IMR-90 (cell line): ENCODE measurements at regions not wholly inside any gene's neighbourhood (a gene's known extent, or its start where the extent isn't known, plus 50 kb on each side); places are given as distances from the start of the nearest gene placed in this dataset.

Experiments used
- ATAC-seq: fragments of 200-7000 bp; cut with Tn5 transposase; 2 replicates; pipeline ENCODE4 v1.9.1; 2020; ENCODE audit warnings: low read depth, mild to moderate bottlenecking, moderate library complexity
- BruUV-seq: library from RNA; stranded (reverse); fragments of 400-500 nt; replicated peaks from 2 replicates; lab custom pipeline; 2021; lab: Mats Ljungman, UMichigan
- CTCF ChIA-PET: fragments of 300-600 bp; formaldehyde crosslinking; extraction: SDS; loops from one replicate; lab custom pipeline; 2021; ENCODE audit warnings: antibody characterized with exemption; lab: Yijun Ruan, JAX
- POLR2A ChIA-PET: fragments of 300-600 bp; sonication (Branson Sonifier 250); formaldehyde crosslinking; loops from one replicate; lab custom pipeline; 2022; ENCODE audit warnings: antibody characterized with exemption; ENCODE audit not compliant: unreplicated experiment; lab: Charles Lee
- DNase-seq: peaks from one replicate; pipeline ENCODE4 v3.0.0; 2013
- H2AFZ ChIP-seq: replicated peaks from 2 replicates; pipeline ENCODE3; 2013; ENCODE audit warnings: low read length, mild to moderate bottlenecking; ENCODE audit not compliant: poor library complexity
- H2AK5ac ChIP-seq: 2 replicates; pipeline ENCODE4 v1.6.1; 2013; ENCODE audit warnings: low read depth, low read length, inconsistent platforms
- H2AK9ac ChIP-seq: replicated peaks from 2 replicates; pipeline ENCODE3; 2013; ENCODE audit warnings: mild to moderate bottlenecking, low read depth, low read length, moderate library complexity; ENCODE audit not compliant: poor library complexity
- H2BK120ac ChIP-seq: 2 replicates; pipeline ENCODE4 v1.6.1; 2013; ENCODE audit warnings: low read depth, low read length, inconsistent platforms
- H2BK15ac ChIP-seq: 3 replicates; pipeline ENCODE4 v1.6.1; 2013; ENCODE audit warnings: low read depth, low read length, inconsistent platforms
- H2BK20ac ChIP-seq: 2 replicates; pipeline ENCODE4 v1.6.1; 2013; ENCODE audit warnings: low read depth, mild to moderate bottlenecking, inconsistent platforms, low read length, moderate library complexity
- H2BK5ac ChIP-seq: 2 replicates; pipeline ENCODE4 v1.6.1; 2013; ENCODE audit warnings: mild to moderate bottlenecking, low read depth, low read length, inconsistent platforms; ENCODE audit not compliant: poor library complexity, severe bottlenecking
- H3K14ac ChIP-seq: replicated peaks from 2 replicates; pipeline ENCODE4 v1.6.1; 2013; ENCODE audit warnings: low read depth, low read length, inconsistent platforms
- H3K18ac ChIP-seq: 2 replicates; pipeline ENCODE4 v1.6.1; 2013; ENCODE audit warnings: low read depth, low read length, control low read depth
- H3K23ac ChIP-seq: 2 replicates; pipeline ENCODE4 v1.6.1; 2013; ENCODE audit warnings: low read depth, low read length, inconsistent platforms
- H3K27ac ChIP-seq: 2 replicates; pipeline ENCODE4 v1.5.1; 2013; ENCODE audit warnings: mild to moderate bottlenecking, control low read depth, low read length; ENCODE audit not compliant: insufficient read depth
- H3K27me3 ChIP-seq: 2 replicates; pipeline ENCODE4 v1.6.1; 2013; ENCODE audit warnings: low read length; ENCODE audit not compliant: control insufficient read depth, insufficient read depth
- H3K36me3 ChIP-seq: 2 replicates; pipeline ENCODE4 v1.6.1; 2013; ENCODE audit warnings: low read length, mixed read lengths; ENCODE audit not compliant: control insufficient read depth, insufficient read depth
- H3K4ac ChIP-seq: 2 replicates; pipeline ENCODE4 v1.6.1; 2013; ENCODE audit warnings: low read depth, low read length, inconsistent platforms
- H3K4me1 ChIP-seq: 2 replicates; pipeline ENCODE4 v1.6.1; 2013; ENCODE audit warnings: low read length, mixed read lengths; ENCODE audit not compliant: control insufficient read depth, insufficient read depth
- H3K4me2 ChIP-seq: 2 replicates; pipeline ENCODE4 v1.6.1; 2013; ENCODE audit warnings: low read depth, mild to moderate bottlenecking, control low read depth, low read length, moderate library complexity
- H3K4me3 ChIP-seq: 2 replicates; pipeline ENCODE4 v1.5.1; 2013; ENCODE audit warnings: low read depth, mild to moderate bottlenecking, control low read depth, low read length, moderate library complexity; ENCODE audit not compliant: insufficient read depth
- H3K56ac ChIP-seq: 2 replicates; pipeline ENCODE4 v1.6.1; 2013; ENCODE audit warnings: low read length, inconsistent platforms; ENCODE audit not compliant: insufficient read depth; ENCODE audit errors: extremely low read depth
- H3K79me1 ChIP-seq, 2 experiments: 2 replicates each; pipeline ENCODE4 v1.6.1; 2013; ENCODE audit warnings: low read length in 2 of 2, inconsistent platforms in 1 of 2, low read depth in 1 of 2
- H3K9ac ChIP-seq: 2 replicates; pipeline ENCODE4 v1.6.1; 2013; ENCODE audit warnings: low read depth, low read length, control low read depth
- H3K9me1 ChIP-seq: 2 replicates; pipeline ENCODE4 v1.6.1; 2013; ENCODE audit warnings: low read length, inconsistent platforms; ENCODE audit not compliant: insufficient read depth
- H3K9me3 ChIP-seq: 2 replicates; pipeline ENCODE4 v1.6.1; 2013; ENCODE audit warnings: low read length; ENCODE audit not compliant: control insufficient read depth, insufficient read depth
- H4K20me1 ChIP-seq: 2 replicates; pipeline ENCODE4 v1.6.1; 2013; ENCODE audit warnings: low read length, inconsistent platforms; ENCODE audit not compliant: insufficient read depth
- H4K5ac ChIP-seq: 2 replicates; pipeline ENCODE4 v1.6.1; 2013; ENCODE audit warnings: mild to moderate bottlenecking, low read depth, low read length, control low read depth
- H4K8ac ChIP-seq, 2 experiments: 2 replicates each; pipeline ENCODE4 v1.6.1; 2013; ENCODE audit warnings: low read depth in 2 of 2, low read length in 2 of 2, control low read depth in 1 of 2, inconsistent platforms in 1 of 2
- H4K91ac ChIP-seq: 2 replicates; pipeline ENCODE4 v1.6.1; 2013; ENCODE audit warnings: low read depth, low read length, inconsistent platforms; ENCODE audit not compliant: insufficient read depth
- BHLHE40 ChIP-seq: fragments of 150-350 bp; IDR thresholded peaks from 2 replicates; pipeline ENCODE4 v1.6.1; 2016; ENCODE audit warnings: mild to moderate bottlenecking, low read depth, low read length
- ELK1 ChIP-seq: fragments of 150-350 bp; IDR thresholded peaks from 2 replicates; pipeline ENCODE4 v1.6.1; 2016; ENCODE audit warnings: low read depth, mild to moderate bottlenecking, low read length, moderate library complexity, borderline replicate concordance
- WGBS, 2 experiments: methylation state at CpG; one replicate each; pipeline versions ENCODE4 v1.1.5 to v1.1.7; 2013; ENCODE audit warnings: missing lambda C conversion rate in 2 of 2; ENCODE audit not compliant: insufficient read length in 1 of 2; ENCODE audit errors: extremely low coverage in 2 of 2; 5-methylcytosine and 5-hydroxymethylcytosine counted together
- dilution Hi-C: fragments of 300-500 bp; cut with HindIII; formaldehyde crosslinking; loops from one replicate; pipeline ENCODE4 v1.14.3; 2018; ENCODE audit warnings: low sequenced_read_pairs; ENCODE audit not compliant: unreplicated experiment
- in situ Hi-C: fragments of 300-500 bp; cut with MboI; formaldehyde crosslinking; loops from 3 replicates; pipeline ENCODE4 v1.14.3; 2019; ENCODE audit warnings: low sequenced_read_pairs, inconsistent platforms, mixed read lengths
- intact Hi-C: fragments of 100-400 bp; cut with micrococcal nuclease; formaldehyde crosslinking; loops from 2 replicates; pipeline ENCODE4 v1.10.0; 2022

DNA sequence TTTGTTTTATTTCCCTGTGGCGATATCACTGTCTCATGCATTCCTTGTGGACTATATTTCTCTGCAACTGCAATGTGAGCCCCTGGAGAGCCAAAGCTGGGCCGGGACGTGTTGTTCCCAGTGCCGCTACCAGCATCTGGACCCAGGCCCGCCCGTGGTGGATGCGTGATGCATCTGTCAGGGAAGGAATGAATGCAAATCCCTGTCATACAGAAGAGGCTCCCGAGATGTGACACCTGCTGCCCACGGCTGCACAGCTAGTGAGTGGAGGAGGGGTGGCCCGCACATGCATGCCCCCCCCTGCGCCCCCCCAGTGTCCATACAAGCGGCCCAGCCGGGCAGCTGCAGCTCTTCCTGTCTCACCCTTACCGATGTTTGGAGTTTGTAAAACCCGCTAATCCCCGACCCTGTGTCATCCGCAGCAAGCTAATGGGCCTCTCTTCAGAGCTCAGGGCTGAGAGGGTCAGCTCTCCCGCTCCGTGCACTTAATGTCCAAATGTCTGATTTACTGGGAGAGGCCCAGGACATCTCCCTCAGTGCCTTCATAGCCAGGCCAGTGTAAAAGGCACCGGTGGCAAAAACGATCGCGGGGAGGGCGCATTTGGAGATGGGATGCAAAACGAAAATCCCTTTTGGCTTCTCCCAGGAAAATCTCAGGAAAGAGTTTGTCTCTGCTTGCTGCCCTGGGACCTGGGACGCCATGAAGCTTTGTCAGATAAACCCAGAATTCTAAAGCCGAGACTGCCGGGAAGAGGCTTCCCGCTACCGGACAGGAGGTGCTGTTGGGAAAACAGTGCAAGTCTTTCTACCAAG, 91.8 kb downstream of the FOXL1 start:
- peak; percentile 71 for ATAC-seq
- H3K4me1 ChIP-seq = peaks cover 29% of the 10 kb centered on the region
- H3K4ac ChIP-seq = peak overlapping the region; percentile 81
- peak overlapping the region; percentile 90 for H4K8ac ChIP-seq
- intact Hi-C loops = loop anchor here (2.0 kb wide), 1 partner anchor 91 kb away; the partner anchor contains the start of gene FOXL1
- TF ChIP-seq ELK1 = no peak
- 0 out of 2 replicates have a peak, but pooled peaks have one; percentile 12 for TF ChIP-seq BHLHE40
- H3K23ac ChIP-seq = peak overlapping the region; percentile 90
- peak overlapping the region; percentile 92 for H2AFZ ChIP-seq
- no peaks in the 10 kb centered on the region for H4K20me1 ChIP-seq
- peak overlapping the region; percentile 6 for H3K18ac ChIP-seq
- H3K79me1 ChIP-seq = peaks cover 4 to 24% of the 10 kb centered on the region in 2 experiments; a peak in 3 of 4 replicates
- peaks cover 3% of the 10 kb centered on the region; the same call in 1 of the 2 replicates for H3K9me3 ChIP-seq
- H2AK9ac ChIP-seq = peak overlapping the region; percentile 85
- peaks cover 22% of the 10 kb centered on the region for H3K9me1 ChIP-seq
- no peaks in the 10 kb centered on the region for H3K27me3 ChIP-seq
- peak overlapping the region; percentile 53 for H3K4me2 ChIP-seq
- peak overlapping the region; percentile 89 for H4K91ac ChIP-seq
- in situ Hi-C loops = loop anchor here (5.0 kb wide), 1 partner anchor 93 kb away; the partner anchor contains the start of gene FOXL1
- H3K56ac ChIP-seq = peak overlapping the region; percentile 66
- H2BK15ac ChIP-seq = peak overlapping the region; percentile 75; the same call in 2 of the 3 replicates
- peak overlapping the region; percentile 93 for H3K14ac ChIP-seq
- peak overlapping the region; percentile 95 for H2BK20ac ChIP-seq
- H3K9ac ChIP-seq = peak overlapping the region; percentile 2
- WGBS, 2 experiments = 21% methylated on average over 16 of the region's 30 CpGs; no CpG with 5 or more reads in 1 of the 2 experiments
- H2BK120ac ChIP-seq = peak overlapping the region; percentile 87
- no peak overlapping the region for H3K4me3 ChIP-seq
- BruUV-seq = no TSS peak
- ChIA-PET POLR2A (no interaction called here), CTCF (no interaction called here)
- H2BK5ac ChIP-seq = peak overlapping the region; percentile 41
- H2AK5ac ChIP-seq = peak overlapping the region; percentile 94
- H3K36me3 ChIP-seq = no peaks in the 10 kb centered on the region
- H3K27ac ChIP-seq = peak overlapping the region; percentile 61
- dilution Hi-C loops = no loop called here
- peak; percentile 61 for DNase-seq
- H4K5ac ChIP-seq = peak overlapping the region; percentile 7
